IPS-NIHi7 (cell line): ENCODE measurements at regions not wholly inside any gene's neighbourhood (a gene's known extent, or its start where the extent isn't known, plus 50 kb on each side); places are given as distances from the start of the nearest gene placed in this dataset.
"Not testable (repeated sequence)": the region's sequence is repeated elsewhere in the genome, so short reads cannot be mapped to it uniquely, and the experiment has no call there.

ENCODE experiments used
- DNase-seq: peaks from one replicate; pipeline ENCODE4 v3.0.0; 2012; ENCODE audit warnings: mixed read lengths; ENCODE audit errors: extremely low spot score

DNA sequence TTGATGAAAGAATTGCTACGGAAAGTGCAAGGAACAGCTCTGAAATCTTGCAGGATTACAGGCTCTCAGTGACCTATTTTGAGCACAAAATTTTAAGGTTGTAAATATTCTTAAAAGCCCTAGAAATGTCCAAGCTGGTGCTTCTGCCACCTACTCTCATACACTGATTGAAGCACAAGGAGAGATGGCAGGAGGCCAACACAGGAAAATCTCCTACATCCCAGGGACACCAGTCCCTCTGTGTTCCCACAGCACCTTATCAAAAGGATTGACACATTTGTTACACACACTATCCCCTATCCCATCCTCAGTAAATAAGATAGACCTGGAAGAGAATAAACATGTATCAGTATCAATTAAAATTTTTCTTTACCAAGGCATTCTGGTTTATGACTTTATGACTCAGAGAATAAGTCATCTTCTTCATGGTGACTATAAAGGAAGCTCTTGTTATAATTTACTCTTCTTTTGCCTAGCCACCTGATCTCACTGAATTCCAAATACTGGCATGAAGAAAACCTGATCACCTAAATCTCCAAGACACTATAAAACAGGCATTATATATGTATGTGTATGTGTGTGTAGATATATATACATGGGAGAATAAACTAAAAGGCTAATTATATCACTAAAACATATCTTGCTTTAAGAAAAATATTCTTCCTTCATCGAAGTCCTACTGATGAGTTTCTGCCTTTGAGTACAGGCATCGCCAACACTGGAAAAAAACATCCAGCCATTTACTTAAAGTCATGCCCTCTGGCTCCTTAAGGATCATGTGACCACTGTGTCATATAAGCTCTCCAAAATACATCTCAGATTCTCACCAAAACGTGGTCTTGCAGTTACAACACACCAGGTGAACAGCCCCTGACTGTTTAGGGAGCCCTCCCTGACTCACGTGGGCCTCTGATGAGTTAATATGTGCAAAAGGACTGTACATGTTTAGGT is 208.1 kb upstream of the NR2F2 start:
- no peak for DNase-seq

DNA sequence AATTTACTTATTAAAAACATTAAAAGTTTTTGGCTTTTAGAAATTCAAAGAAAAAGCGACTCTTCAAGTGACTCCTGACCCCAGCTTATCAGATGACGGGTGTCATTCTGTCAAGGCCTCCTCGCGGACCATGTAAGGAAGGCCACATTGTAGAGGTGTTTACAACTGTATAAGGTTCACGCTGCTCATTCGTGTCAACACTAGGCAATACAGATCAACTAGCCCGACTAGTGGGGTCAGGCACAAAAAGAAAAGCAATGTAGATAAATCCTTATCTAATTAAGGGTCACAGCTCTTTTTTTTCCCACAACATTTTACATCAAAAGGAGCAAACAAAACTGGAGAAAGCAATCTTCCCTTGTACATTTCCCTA is 207.5 kb upstream of the NR2F2 start:
- no peak for DNase-seq

DNA sequence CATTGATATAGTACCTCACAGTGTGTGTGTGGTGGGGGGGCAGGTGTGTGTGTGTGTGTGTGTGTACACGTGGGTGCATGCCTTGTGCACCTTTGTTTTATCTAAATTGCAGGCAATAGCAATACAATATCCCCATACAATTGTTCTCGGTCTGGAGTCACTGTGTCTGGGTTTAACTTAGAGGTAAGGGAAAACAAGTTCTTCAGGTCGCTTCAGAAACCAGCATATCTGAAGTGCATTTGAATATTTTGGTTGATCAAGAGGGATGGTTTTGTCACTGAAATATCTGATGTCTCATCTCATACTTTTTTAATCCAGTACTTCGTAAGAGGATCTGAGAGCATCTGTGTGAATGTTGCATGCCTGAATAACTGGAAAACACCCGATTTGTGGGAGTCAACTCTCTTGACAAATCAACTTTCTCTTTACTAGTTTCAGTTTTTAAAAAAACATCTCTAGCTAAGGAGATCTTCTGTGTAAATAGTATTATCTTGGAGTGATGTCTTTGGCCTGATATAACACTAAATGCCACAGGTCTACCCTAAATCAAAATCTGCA is 206.8 kb upstream of the NR2F2 start:
- no peak for DNase-seq

DNA sequence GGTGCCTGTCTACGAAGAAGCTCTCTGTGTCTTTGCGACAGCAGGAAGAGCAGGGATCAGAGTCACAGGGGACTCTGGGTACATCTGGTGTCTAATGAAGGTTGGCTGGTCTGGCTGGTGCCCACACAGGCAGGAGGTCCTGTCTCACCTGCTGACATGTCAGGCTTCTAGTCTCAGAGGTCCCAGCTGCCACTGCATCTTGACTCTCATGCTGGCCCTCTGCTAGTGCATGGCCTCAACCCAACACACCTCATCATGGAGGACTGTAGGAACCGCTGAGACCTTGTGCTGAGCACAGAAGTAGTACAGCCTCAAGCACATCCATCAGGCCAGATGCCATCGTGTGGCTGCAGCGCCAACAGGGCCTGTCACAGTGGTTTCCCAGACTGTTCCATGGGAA is 206.1 kb upstream of the NR2F2 start:
- DNase-seq: no peak

- no peak for DNase-seq
These were observed 204.6 kb upstream of the NR2F2 start for GRCh38 chr15:96125721-96126415.

DNA sequence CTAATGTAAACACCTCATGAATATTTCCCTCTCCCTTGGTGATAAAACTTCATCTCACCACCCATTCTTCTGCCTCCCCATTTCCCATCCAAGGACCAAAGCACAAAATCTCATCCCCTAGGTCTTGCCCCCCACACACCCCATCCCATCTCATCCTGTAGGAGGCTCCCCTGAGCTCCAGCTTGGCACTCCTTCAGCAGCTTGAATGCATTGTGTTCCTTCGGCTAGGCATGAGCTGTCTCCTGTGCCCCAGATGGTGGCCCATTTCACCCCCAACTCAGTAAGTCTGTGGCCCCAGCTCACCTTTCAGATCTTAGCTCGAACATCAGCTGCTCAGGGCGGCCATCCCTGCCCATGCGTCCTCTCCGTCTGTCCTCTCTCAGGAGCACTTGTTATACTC is 203.6 kb upstream of the NR2F2 start:
- DNase-seq: peak; percentile 22

- no peak for DNase-seq
These were observed 199.8 kb upstream of the NR2F2 start for GRCh38 chr15:96130734-96131133.

GRCh38 chr15:96132126-96132525 is 198.4 kb upstream of the NR2F2 start:
- DNase-seq: no peak

- no peak for DNase-seq
These were observed 195.1 kb upstream of the NR2F2 start for GRCh38 chr15:96135166-96136093.

GRCh38 chr15:96138985-96139384 is 191.5 kb upstream of the NR2F2 start:
- DNase-seq: no peak

- no peak for DNase-seq
These were observed 188.0 kb upstream of the NR2F2 start for GRCh38 chr15:96142498-96142897.

- DNase-seq: no peak
These were observed 185.8 kb upstream of the NR2F2 start for GRCh38 chr15:96144734-96145133.

DNA sequence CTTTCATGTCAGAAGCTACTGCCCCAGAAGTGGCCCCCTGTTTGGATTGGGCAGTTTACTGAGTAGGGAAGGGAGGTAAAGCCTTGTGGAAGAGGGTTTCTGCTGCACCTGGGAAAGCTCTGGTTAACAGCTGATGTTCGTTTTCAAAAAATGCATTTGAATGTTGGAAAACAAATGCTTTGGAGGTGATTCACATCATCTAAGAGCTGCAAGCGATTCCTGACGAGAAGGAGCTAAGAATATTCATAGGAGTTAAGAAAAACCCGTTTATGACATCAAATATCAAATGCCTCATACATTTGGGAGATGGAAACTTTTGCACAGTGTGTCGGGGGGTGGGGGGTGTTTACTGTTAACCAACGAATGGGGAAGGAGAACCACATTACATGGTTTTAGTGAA is 183.8 kb upstream of the NR2F2 start:
- DNase-seq: no peak

- no peak for DNase-seq
These were observed 183.2 kb upstream of the NR2F2 start for GRCh38 chr15:96147267-96147666.

- DNase-seq: no peak
These were observed 180.2 kb upstream of the NR2F2 start for GRCh38 chr15:96150254-96150653.

DNA sequence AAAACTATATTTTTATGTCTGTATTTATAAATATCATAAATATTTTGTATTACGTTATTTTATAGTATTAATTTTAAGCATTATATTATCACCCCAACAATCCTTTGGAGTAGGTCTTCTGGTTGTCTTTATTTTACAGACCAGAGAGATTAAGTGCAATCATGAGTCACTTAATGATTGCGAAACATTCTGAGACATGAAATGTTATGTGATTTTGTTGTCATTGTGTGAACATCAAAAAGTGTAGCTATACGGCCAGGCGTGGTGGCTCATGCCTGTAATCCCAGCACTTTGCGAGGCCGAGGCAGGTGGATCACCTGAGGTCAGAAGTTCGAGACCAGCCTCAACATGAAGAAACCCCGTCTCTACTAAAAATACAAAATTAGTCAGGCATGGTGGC is 178.8 kb upstream of the NR2F2 start:
- not testable (repeated sequence) for DNase-seq

DNA sequence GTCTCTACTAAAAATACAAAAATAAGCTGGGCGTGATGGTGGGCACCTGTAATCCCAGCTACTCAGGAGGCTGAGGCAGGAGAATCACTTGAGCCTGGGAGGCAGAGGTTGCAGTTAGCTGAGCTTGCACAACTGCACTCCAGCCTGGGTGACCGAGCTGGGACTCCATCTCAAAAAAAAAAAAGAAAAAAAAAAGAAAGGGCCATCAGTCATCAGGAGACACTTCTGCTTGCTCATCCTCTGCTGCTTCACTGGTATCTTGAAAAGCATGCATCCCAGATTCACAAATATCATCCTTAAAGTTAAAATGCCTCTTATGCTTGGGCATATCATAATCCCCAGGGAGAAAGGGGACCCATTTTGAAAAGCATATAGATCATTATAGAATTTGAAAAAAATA is 176.6 kb upstream of the NR2F2 start:
- no peak for DNase-seq

DNA sequence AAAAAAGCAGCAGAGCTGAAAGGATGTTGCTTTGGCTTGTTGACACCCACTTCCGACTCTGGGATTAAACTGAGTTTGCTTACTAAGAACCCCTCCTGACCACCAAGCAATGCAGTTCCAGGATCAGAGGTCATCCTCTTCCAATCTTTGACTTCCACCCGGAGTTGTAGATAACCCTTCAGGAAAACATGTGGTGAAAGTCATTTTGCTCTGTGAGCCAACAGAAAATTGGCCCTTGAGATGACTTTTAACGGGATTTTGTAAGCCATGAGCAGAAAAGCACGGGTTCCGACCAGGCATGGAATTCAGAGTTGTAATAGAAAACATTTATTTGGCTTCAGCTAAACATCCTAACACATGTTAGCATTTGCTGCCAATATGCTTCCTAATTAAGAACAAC is 171.6 kb upstream of the NR2F2 start:
- no peak for DNase-seq

DNA sequence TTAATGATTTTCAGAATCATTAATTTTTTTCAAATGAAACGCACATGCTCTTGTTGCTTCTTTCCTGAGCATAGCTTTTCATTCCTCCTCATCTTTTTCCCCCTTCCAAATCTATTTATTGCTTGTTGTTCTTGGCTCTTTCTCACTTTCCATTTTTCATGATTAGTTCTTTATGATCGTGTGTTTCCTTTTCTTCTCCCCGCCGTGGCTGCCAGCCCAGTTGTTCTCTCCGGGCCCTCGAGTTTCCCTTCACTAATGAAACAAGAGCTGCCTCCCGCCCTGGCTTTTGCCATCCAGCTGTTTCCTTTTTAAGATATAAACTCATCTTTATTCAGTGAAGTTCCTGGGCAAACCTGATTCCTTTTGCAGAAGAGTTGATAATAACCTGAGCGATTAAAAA is 170.2 kb upstream of the NR2F2 start:
- DNase-seq: no peak

- DNase-seq: no peak
These were observed 169.7 kb upstream of the NR2F2 start for GRCh38 chr15:96160800-96161199.

DNA sequence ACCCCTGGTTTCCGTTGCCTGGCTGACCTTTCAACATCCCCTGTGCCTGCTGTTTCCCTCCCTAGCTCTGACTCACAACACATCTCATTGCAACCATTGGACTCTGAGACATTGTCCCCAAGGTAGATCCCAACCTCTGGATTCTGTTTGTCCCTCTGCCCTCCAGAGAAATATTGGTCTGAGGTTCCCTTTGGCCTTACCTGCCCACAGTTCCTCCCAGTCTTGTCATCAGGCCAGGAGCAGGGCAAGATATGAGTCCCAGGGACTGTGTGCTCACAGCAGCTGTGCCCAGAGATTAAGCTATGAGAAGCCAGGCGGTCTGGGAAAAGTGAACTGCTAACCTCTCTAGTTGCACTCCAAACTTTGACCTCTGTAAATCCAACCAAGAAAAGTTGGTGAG is 168.2 kb upstream of the NR2F2 start:
- DNase-seq: no peak

- no peak for DNase-seq
These were observed 165.4 kb upstream of the NR2F2 start for GRCh38 chr15:96165081-96165480.
